ENCODE measurements at regions not wholly inside any gene's neighbourhood (a gene's known extent, or its start where the extent isn't known, plus 50 kb on each side); places are given as distances from the start of the nearest gene placed in this dataset.

DNA sequence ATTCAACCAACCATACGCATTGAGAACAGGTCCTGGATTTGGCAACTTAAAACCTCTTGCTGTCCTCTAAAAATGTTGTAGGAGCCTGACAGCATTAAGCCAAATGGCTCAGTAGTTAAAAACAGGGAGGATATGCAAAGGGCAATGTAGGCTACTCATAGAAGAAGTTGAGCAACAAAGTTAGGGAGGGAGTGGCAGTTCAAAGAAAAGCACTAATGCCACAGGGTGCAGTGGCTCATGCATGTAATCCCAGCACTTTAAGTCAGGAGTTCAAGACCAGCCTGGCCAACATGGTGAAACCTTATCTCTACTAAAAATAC, 92.9 kb upstream of the ERG start:
- in situ Hi-C loops (cut with MboI), result no loop called here
- POLR2A ChIA-PET, result no interaction called here
- no TSS peak for BruUV-seq (replicated peaks)
- no peak overlapping the region for H3K9ac ChIP-seq (ENCODE audit: control insufficient read depth, insufficient read depth, low read length)
- H3K36me3 ChIP-seq (ENCODE audit: control insufficient read depth in 2 of 2, insufficient read depth in 2 of 2, low read length in 1 of 2), result no peaks in the 10 kb centered on the region
- ATAC-seq (no peak), FAIRE-seq (no peak), DNase-seq (ENCODE audit: low read depth, low spot score) (no peak)
- H3K4me3 ChIP-seq, result no peak overlapping the region
- no peaks in the 10 kb centered on the region for H3K27me3 ChIP-seq (replicated peaks in 1 of 2; ENCODE audit: control insufficient read depth in 2 of 2, insufficient read depth in 2 of 2, low read length in 1 of 2)
- CTCF ChIA-PET, result interaction anchor here (0.8 kb wide), 1 partner anchor 241 kb away, joined by 3 read pairs; no protein-coding TSS in a partner anchor
- H2AFZ ChIP-seq (ENCODE audit: control insufficient read depth, low read depth, low read length), result no peak overlapping the region
- H3K9me3 ChIP-seq (replicated peaks; ENCODE audit: control insufficient read depth, insufficient read depth, low read length), result no peaks in the 10 kb centered on the region
- RAD21 ChIA-PET (ENCODE audit: unreplicated experiment), result no interaction called here
- no peak for TF ChIP-seq NR2F1 (conservative IDR thresholded peaks at IDR 0.05)
- TF ChIP-seq ZNF207 (IDR thresholded peaks at IDR 0.05; ENCODE audit: borderline replicate concordance), result no peak
- no peak for TF ChIP-seq DPF2 (IDR thresholded peaks at IDR 0.05)
- TF ChIP-seq, protein P1, sequence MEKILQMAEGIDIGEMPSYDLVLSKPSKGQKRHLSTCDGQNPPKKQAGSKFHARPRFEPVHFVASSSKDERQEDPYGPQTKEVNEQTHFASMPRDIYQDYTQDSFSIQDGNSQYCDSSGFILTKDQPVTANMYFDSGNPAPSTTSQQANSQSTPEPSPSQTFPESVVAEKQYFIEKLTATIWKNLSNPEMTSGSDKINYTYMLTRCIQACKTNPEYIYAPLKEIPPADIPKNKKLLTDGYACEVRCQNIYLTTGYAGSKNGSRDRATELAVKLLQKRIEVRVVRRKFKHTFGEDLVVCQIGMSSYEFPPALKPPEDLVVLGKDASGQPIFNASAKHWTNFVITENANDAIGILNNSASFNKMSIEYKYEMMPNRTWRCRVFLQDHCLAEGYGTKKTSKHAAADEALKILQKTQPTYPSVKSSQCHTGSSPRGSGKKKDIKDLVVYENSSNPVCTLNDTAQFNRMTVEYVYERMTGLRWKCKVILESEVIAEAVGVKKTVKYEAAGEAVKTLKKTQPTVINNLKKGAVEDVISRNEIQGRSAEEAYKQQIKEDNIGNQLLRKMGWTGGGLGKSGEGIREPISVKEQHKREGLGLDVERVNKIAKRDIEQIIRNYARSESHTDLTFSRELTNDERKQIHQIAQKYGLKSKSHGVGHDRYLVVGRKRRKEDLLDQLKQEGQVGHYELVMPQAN (conservative IDR thresholded peaks at IDR 0.05), result no peak
- TF ChIP-seq, protein P2, sequence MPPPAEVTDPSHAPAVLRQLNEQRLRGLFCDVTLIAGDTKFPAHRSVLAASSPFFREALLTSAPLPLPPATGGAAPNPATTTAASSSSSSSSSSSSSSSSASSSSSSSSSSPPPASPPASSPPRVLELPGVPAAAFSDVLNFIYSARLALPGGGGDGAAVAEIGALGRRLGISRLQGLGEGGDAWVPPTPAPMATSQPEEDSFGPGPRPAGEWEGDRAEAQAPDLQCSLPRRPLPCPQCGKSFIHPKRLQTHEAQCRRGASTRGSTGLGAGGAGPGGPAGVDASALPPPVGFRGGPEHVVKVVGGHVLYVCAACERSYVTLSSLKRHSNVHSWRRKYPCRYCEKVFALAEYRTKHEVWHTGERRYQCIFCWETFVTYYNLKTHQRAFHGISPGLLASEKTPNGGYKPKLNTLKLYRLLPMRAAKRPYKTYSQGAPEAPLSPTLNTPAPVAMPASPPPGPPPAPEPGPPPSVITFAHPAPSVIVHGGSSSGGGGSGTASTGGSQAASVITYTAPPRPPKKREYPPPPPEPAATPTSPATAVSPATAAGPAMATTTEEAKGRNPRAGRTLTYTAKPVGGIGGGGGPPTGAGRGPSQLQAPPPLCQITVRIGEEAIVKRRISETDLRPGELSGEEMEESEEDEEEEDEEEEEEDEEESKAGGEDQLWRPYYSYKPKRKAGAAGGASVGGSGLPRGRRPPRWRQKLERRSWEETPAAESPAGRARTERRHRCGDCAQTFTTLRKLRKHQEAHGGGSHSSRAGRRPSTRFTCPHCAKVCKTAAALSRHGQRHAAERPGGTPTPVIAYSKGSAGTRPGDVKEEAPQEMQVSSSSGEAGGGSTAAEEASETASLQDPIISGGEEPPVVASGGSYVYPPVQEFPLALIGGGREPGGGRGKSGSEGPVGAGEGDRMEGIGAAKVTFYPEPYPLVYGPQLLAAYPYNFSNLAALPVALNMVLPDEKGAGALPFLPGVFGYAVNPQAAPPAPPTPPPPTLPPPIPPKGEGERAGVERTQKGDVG (CRISPR knock-in tag; IDR thresholded peaks at IDR 0.05), result no peak
- TF ChIP-seq FOXK2 (IDR thresholded peaks at IDR 0.05), result no peak
- TF ChIP-seq SUPT20H (IDR thresholded peaks at IDR 0.05; ENCODE audit: borderline replicate concordance, control insufficient read depth, low read depth, low read length), result no peak
- TF ChIP-seq CBX5 (IDR thresholded peaks at IDR 0.05; ENCODE audit: low read depth), result no peak
- TF ChIP-seq GATAD2B (conservative IDR thresholded peaks at IDR 0.05; ENCODE audit: low read depth), result no peak
- no peak for TF ChIP-seq IRF4 (IDR thresholded peaks at IDR 0.05; ENCODE audit: low read depth, low read length)
- TF ChIP-seq, protein P3, sequence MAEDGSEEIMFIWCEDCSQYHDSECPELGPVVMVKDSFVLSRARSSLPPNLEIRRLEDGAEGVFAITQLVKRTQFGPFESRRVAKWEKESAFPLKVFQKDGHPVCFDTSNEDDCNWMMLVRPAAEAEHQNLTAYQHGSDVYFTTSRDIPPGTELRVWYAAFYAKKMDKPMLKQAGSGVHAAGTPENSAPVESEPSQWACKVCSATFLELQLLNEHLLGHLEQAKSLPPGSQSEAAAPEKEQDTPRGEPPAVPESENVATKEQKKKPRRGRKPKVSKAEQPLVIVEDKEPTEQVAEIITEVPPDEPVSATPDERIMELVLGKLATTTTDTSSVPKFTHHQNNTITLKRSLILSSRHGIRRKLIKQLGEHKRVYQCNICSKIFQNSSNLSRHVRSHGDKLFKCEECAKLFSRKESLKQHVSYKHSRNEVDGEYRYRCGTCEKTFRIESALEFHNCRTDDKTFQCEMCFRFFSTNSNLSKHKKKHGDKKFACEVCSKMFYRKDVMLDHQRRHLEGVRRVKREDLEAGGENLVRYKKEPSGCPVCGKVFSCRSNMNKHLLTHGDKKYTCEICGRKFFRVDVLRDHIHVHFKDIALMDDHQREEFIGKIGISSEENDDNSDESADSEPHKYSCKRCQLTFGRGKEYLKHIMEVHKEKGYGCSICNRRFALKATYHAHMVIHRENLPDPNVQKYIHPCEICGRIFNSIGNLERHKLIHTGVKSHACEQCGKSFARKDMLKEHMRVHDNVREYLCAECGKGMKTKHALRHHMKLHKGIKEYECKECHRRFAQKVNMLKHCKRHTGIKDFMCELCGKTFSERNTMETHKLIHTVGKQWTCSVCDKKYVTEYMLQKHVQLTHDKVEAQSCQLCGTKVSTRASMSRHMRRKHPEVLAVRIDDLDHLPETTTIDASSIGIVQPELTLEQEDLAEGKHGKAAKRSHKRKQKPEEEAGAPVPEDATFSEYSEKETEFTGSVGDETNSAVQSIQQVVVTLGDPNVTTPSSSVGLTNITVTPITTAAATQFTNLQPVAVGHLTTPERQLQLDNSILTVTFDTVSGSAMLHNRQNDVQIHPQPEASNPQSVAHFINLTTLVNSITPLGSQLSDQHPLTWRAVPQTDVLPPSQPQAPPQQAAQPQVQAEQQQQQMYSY (CRISPR knock-in tag; IDR thresholded peaks at IDR 0.05), result no peak
- no peak for TF ChIP-seq MEF2A (IDR thresholded peaks at IDR 0.05; ENCODE audit: insufficient read depth, low read depth, low read length)
- TF ChIP-seq SMC3 (IDR thresholded peaks at IDR 0.05; ENCODE audit: borderline replicate concordance, low read length), result no peak
- TF ChIP-seq, protein P4, sequence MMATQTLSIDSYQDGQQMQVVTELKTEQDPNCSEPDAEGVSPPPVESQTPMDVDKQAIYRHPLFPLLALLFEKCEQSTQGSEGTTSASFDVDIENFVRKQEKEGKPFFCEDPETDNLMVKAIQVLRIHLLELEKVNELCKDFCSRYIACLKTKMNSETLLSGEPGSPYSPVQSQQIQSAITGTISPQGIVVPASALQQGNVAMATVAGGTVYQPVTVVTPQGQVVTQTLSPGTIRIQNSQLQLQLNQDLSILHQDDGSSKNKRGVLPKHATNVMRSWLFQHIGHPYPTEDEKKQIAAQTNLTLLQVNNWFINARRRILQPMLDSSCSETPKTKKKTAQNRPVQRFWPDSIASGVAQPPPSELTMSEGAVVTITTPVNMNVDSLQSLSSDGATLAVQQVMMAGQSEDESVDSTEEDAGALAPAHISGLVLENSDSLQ (IDR thresholded peaks at IDR 0.05), result no peak
- TF ChIP-seq IKZF1 (conservative IDR thresholded peaks at IDR 0.05), result no peak
- TF ChIP-seq BRCA1 (IDR thresholded peaks at IDR 0.05; ENCODE audit: low read depth, low read length), result no peak
- TF ChIP-seq LARP7 (IDR thresholded peaks at IDR 0.05), result no peak
- no peaks in the 10 kb centered on the region for H3K4me1 ChIP-seq (ENCODE audit: control insufficient read depth, insufficient read depth, low read length)
- 40% methylated on average over 1 of the region's 1 CpG for WGBS (ENCODE audit: insufficient coverage, insufficient replicate concordance, low lambda C conversion rate, missing lambda C conversion rate)
- H3K27ac ChIP-seq (ENCODE audit: control insufficient read depth, insufficient read depth), result no peak overlapping the region
- no peak overlapping the region for H3K4me2 ChIP-seq (ENCODE audit: control insufficient read depth, insufficient read depth)
- H4K20me1 ChIP-seq (ENCODE audit: control insufficient read depth, insufficient read depth), result no peaks in the 10 kb centered on the region
- SMC1A ChIA-PET (ENCODE audit: uncharacterized antibody, unreplicated experiment), result no interaction called here
- H3K79me2 ChIP-seq (ENCODE audit: control insufficient read depth, insufficient read depth, low read length), result no peaks in the 10 kb centered on the region
- intact Hi-C loops (cut with micrococcal nuclease; ENCODE audit: unreplicated experiment), result no loop called here
